KMS-11 (cell line): ENCODE measurements at regions not wholly inside any gene's neighbourhood (a gene's known extent, or its start where the extent isn't known, plus 50 kb on each side); places are given as distances from the start of the nearest gene placed in this dataset.

Experiments used
- H2AFZ ChIP-seq: fragments of 200-600 bp; sonication (generic); 2 replicates; pipeline ENCODE4 v1.6.1; 2016; ENCODE audit warnings: antibody characterized with exemption, mixed run types, low read depth
- H3K27ac ChIP-seq: fragments of 200-600 bp; sonication (generic); 2 replicates; pipeline ENCODE4 v1.6.1; 2016; ENCODE audit warnings: mild to moderate bottlenecking, mixed run types
- H3K27me3 ChIP-seq: fragments of 200-600 bp; sonication (generic); 2 replicates; pipeline ENCODE4 v1.6.1; 2017; ENCODE audit warnings: mild to moderate bottlenecking, low read depth, mixed run types, moderate library complexity; ENCODE audit not compliant: insufficient read depth
- H3K36me3 ChIP-seq: fragments of 200-600 bp; sonication (generic); 2 replicates; pipeline ENCODE4 v1.6.1; 2017; ENCODE audit warnings: mild to moderate bottlenecking, mixed run types; ENCODE audit not compliant: insufficient read depth
- H3K4me1 ChIP-seq: fragments of 200-600 bp; sonication (generic); 2 replicates; pipeline ENCODE4 v1.6.1; 2016; ENCODE audit warnings: mild to moderate bottlenecking, low read depth, mixed run types; ENCODE audit not compliant: poor library complexity, severe bottlenecking
- H3K4me2 ChIP-seq: fragments of 200-600 bp; sonication (generic); 2 replicates; pipeline ENCODE4 v1.7.0; 2016; ENCODE audit warnings: mild to moderate bottlenecking, mixed run types
- H3K4me3 ChIP-seq: fragments of 200-600 bp; sonication (generic); IDR thresholded peaks from 2 replicates; pipeline ENCODE4 v1.6.1; 2017; ENCODE audit warnings: low read depth, low read length, mixed read lengths; ENCODE audit not compliant: insufficient read depth
- H3K79me2 ChIP-seq: fragments of 200-600 bp; sonication (generic); 2 replicates; pipeline ENCODE4 v1.6.1; 2016; ENCODE audit warnings: low read depth, mixed run types; ENCODE audit not compliant: insufficient read depth
- H3K9ac ChIP-seq: fragments of 200-600 bp; sonication (generic); 2 replicates; pipeline ENCODE4 v1.6.1; 2016; ENCODE audit warnings: mild to moderate bottlenecking, mixed run types
- H4K20me1 ChIP-seq: fragments of 200-600 bp; sonication (generic); 2 replicates; pipeline ENCODE4 v1.6.1; 2016; ENCODE audit warnings: mild to moderate bottlenecking, mixed run types; ENCODE audit not compliant: insufficient read depth
- CTCF ChIP-seq: fragments of 200-600 bp; sonication (generic); conservative IDR thresholded peaks from 2 replicates; pipeline ENCODE4 v1.6.1; 2017; ENCODE audit warnings: low read depth, mild to moderate bottlenecking, antibody characterized with exemption, low read length, moderate library complexity, mixed read lengths

GRCh38 chr1:192958871-192959270 lies 100.3 kb downstream of the UCHL5 start:
- Histone ChIP-seq H3K36me3 (no peaks in the 10 kb centered on the region), H3K27ac (no peak overlapping the region), H3K9ac (no peak overlapping the region), H2AFZ (no peak overlapping the region), H3K4me2 (no peak overlapping the region), H3K4me3 (no peak overlapping the region), H4K20me1 (no peaks in the 10 kb centered on the region), H3K4me1 (no peaks in the 10 kb centered on the region), H3K79me2 (no peaks in the 10 kb centered on the region), H3K27me3 (no peaks in the 10 kb centered on the region)
- TF ChIP-seq CTCF, result no peak

- Histone ChIP-seq H3K9ac (no peak overlapping the region), H4K20me1 (no peaks in the 10 kb centered on the region), H3K4me1 (no peaks in the 10 kb centered on the region), H3K27ac (no peak overlapping the region), H3K4me3 (no peak overlapping the region), H3K79me2 (no peaks in the 10 kb centered on the region), H2AFZ (no peak overlapping the region), H3K27me3 (no peaks in the 10 kb centered on the region), H3K4me2 (no peak overlapping the region), H3K36me3 (no peaks in the 10 kb centered on the region)
- TF ChIP-seq CTCF, result no peak
Observed at GRCh38 chr1:192959657-192960186, 99.4 kb downstream of the UCHL5 start.
